Fibroblast of lung (primary cell): ENCODE measurements at regions not wholly inside any gene's neighbourhood (a gene's known extent, or its start where the extent isn't known, plus 50 kb on each side); places are given as distances from the start of the nearest gene placed in this dataset.

Experiments used
- DNase-seq, 2 donors: peaks; one replicate each; pipeline versions ENCODE4 v3.0.0 to v3.0.0-alpha.2; 2010; ENCODE audit warnings: low read depth in 2 of 2
- H2AFZ ChIP-seq: 2 replicates; pipeline ENCODE4 v1.5.1; 2012; ENCODE audit warnings: low read length, control low read depth, inconsistent platforms
- H3K27ac ChIP-seq: 2 replicates; pipeline ENCODE4 v1.5.1; 2011; ENCODE audit warnings: low read length, control low read depth; ENCODE audit not compliant: insufficient read depth
- H3K27me3 ChIP-seq: 2 replicates; pipeline ENCODE4 v1.5.1; 2011; ENCODE audit warnings: mild to moderate bottlenecking, low read length; ENCODE audit not compliant: control insufficient read depth, insufficient read depth
- H3K36me3 ChIP-seq: 2 replicates; pipeline ENCODE4 v1.5.1; 2011; ENCODE audit warnings: low read length; ENCODE audit not compliant: control insufficient read depth, insufficient read depth
- H3K4me1 ChIP-seq: 2 replicates; pipeline ENCODE4 v1.5.1; 2011; ENCODE audit warnings: low read length; ENCODE audit not compliant: control insufficient read depth, insufficient read depth; ENCODE audit errors: extremely low read depth
- H3K4me2 ChIP-seq: 2 replicates; pipeline ENCODE4 v1.5.1; 2011; ENCODE audit warnings: low read length, control low read depth; ENCODE audit not compliant: insufficient read depth; ENCODE audit errors: extremely low read depth
- H3K4me3 ChIP-seq, 4 experiments: fragments of 200-600 bp in 1 of 4; sonication (generic) in 1 of 4; replicated peaks in 1 of 4; 2 replicates each; pipeline ENCODE4 v1.5.1; 2011 to 2016; ENCODE audit warnings: low read length in 4 of 4, low read depth in 3 of 4, mild to moderate bottlenecking in 3 of 4, control low read depth in 2 of 4, inconsistent platforms in 1 of 4, mixed read lengths in 1 of 4; ENCODE audit not compliant: insufficient read depth in 1 of 4; ENCODE audit errors: control extremely low read depth in 1 of 4
- H3K79me2 ChIP-seq: 2 replicates; pipeline ENCODE4 v1.5.1; 2012; ENCODE audit warnings: mild to moderate bottlenecking, low read length, inconsistent platforms; ENCODE audit not compliant: control insufficient read depth, insufficient read depth
- H3K9ac ChIP-seq: 2 replicates; pipeline ENCODE4 v1.5.1; 2011; ENCODE audit warnings: mild to moderate bottlenecking, low read length, control low read depth; ENCODE audit not compliant: insufficient read depth
- H3K9me3 ChIP-seq: 2 replicates; pipeline ENCODE4 v1.5.1; 2012; ENCODE audit warnings: low read depth, low read length; ENCODE audit not compliant: control insufficient read depth, insufficient read depth
- H4K20me1 ChIP-seq: 2 replicates; pipeline ENCODE4 v1.5.1; 2011; ENCODE audit warnings: low read length; ENCODE audit not compliant: control insufficient read depth, insufficient read depth; ENCODE audit errors: extremely low read depth
- EZH2 ChIP-seq: IDR thresholded peaks from 2 replicates; pipeline ENCODE4 v1.5.1; 2012; ENCODE audit warnings: low read length, control low read depth, mild to moderate bottlenecking; ENCODE audit errors: missing control alignments
- TF ChIP-seq, protein P1 (sequence below), 2 donors: IDR thresholded peaks in 1 of 2; conservative IDR thresholded peaks in 1 of 2; 1 replicate in 1 of 2; 2 replicates in 1 of 2; pipeline ENCODE4 v1.5.1; 2011 to 2012; ENCODE audit warnings: low read length in 2 of 2, control low read depth in 1 of 2, inconsistent platforms in 1 of 2, low read depth in 1 of 2, mild to moderate bottlenecking in 1 of 2

DNA sequence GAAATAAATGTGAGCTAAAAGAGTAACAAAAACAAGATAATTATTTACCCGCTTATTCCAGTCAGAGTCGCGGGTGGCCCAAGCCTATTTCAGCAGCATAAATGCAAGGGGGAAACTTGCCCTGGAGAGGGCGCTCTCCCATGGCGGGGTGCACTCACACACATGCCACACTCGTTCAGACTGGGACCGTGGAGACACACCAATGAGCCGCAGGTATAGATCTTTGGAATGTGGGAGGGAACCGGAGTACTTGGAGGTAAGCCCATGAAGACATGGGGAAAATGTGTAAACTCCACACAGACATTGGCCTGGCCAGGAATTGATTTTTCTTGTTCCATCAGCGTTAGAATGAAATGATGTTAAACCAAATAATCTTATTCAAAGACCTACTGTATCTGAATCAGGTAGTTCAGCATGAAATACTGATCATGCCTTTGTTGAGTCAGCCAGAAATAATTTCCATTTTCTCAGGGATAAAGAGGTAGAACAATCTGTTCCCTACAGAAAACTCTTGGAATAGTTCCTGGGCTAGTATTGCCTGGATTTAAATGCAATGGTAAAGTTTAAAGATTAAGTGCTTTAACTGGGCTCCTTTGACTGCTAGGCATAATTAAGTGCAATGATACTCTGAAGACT, 191.5 kb downstream of the MCHR2 start:
- Histone ChIP-seq H3K9ac (no peak overlapping the region), H3K27me3 (no peaks in the 10 kb centered on the region)

DNA sequence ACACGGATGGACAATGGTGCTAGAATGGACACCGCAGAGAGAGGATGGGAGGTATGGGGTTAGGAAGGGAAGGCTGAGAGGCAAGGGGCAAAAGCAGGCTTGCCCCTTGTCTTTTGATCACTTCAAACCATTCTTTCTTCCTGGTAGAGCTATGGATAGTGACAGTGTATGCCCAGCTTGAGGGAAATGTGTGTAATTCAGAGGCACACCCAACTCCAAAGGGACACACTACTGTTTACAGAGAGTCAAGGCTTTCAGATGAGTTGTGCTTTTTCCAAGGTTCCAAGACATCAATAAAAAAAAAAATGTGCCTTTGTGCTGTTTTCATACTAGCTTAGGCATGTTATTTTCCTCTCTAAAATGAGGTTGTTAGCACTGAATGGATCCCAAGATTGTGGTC, 185.0 kb downstream of the MCHR2 start:
- H3K9ac ChIP-seq = no peak overlapping the region
- DNase-seq = no peak
- no peak overlapping the region for H2AFZ ChIP-seq
- no peaks in the 10 kb centered on the region for H3K4me1 ChIP-seq
- H3K9me3 ChIP-seq = no peaks in the 10 kb centered on the region
- no peaks in the 10 kb centered on the region for H3K36me3 ChIP-seq
- H3K27me3 ChIP-seq = no peaks in the 10 kb centered on the region
- H3K79me2 ChIP-seq = no peaks in the 10 kb centered on the region
- TF ChIP-seq, protein P1, sequence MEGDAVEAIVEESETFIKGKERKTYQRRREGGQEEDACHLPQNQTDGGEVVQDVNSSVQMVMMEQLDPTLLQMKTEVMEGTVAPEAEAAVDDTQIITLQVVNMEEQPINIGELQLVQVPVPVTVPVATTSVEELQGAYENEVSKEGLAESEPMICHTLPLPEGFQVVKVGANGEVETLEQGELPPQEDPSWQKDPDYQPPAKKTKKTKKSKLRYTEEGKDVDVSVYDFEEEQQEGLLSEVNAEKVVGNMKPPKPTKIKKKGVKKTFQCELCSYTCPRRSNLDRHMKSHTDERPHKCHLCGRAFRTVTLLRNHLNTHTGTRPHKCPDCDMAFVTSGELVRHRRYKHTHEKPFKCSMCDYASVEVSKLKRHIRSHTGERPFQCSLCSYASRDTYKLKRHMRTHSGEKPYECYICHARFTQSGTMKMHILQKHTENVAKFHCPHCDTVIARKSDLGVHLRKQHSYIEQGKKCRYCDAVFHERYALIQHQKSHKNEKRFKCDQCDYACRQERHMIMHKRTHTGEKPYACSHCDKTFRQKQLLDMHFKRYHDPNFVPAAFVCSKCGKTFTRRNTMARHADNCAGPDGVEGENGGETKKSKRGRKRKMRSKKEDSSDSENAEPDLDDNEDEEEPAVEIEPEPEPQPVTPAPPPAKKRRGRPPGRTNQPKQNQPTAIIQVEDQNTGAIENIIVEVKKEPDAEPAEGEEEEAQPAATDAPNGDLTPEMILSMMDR (conservative IDR thresholded peaks at IDR 0.05 in 1 of 2, IDR thresholded peaks at IDR 0.05 in 1 of 2; ENCODE audit: low read depth in 1 of 2, low read length in 2 of 2) = no peak
- no peak for TF ChIP-seq EZH2
- no peak overlapping the region for H3K27ac ChIP-seq
- H4K20me1 ChIP-seq = no peaks in the 10 kb centered on the region
- H3K4me2 ChIP-seq = no peak overlapping the region
- H3K4me3 ChIP-seq = no peak overlapping the region

More for the DNA sequence above, 191.5 kb downstream of the MCHR2 start:
- H3K27ac ChIP-seq = no peak overlapping the region
- TF ChIP-seq EZH2 = no peak
- TF ChIP-seq, protein P1 (conservative IDR thresholded peaks at IDR 0.05 in 1 of 2, IDR thresholded peaks at IDR 0.05 in 1 of 2; ENCODE audit: low read depth in 1 of 2, low read length in 2 of 2) = no peak
- no peaks in the 10 kb centered on the region for H3K9me3 ChIP-seq
- no peak overlapping the region for H3K4me3 ChIP-seq
- no peak for DNase-seq
- no peaks in the 10 kb centered on the region for H4K20me1 ChIP-seq
- no peak overlapping the region for H2AFZ ChIP-seq
- no peak overlapping the region for H3K4me2 ChIP-seq
- no peaks in the 10 kb centered on the region for H3K4me1 ChIP-seq
- no peaks in the 10 kb centered on the region for H3K36me3 ChIP-seq
- no peaks in the 10 kb centered on the region for H3K79me2 ChIP-seq

DNA sequence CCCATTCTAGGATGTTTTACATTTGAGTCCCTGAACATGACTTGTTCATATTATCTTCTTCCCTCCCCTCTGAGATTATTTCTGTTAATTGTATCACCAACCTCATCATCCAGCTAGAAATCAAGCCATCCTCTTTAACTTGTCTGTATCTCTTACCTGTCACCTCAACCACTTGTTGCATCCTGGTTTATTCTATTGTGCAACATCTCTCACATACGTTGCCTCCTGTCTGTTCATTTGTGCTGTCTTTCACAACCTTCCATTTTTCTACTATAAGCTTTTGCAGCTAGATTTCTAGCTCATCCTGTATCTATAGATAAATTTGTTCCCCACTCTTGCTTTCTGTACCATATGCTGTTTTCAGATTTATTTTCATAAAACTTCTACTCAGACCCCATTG, 183.7 kb downstream of the MCHR2 start:
- DNase-seq = no peak
- H3K9me3 ChIP-seq = no peaks in the 10 kb centered on the region
- no peaks in the 10 kb centered on the region for H4K20me1 ChIP-seq
- no peaks in the 10 kb centered on the region for H3K4me1 ChIP-seq
- TF ChIP-seq, protein P1 (conservative IDR thresholded peaks at IDR 0.05 in 1 of 2, IDR thresholded peaks at IDR 0.05 in 1 of 2; ENCODE audit: low read depth in 1 of 2, low read length in 2 of 2) = no peak
- H3K4me2 ChIP-seq = no peak overlapping the region
- H3K27me3 ChIP-seq = no peaks in the 10 kb centered on the region
- H3K79me2 ChIP-seq = no peaks in the 10 kb centered on the region
- H3K27ac ChIP-seq = no peak overlapping the region
- no peak overlapping the region for H3K9ac ChIP-seq
- H2AFZ ChIP-seq = no peak overlapping the region
- H3K4me3 ChIP-seq = no peak overlapping the region
- no peaks in the 10 kb centered on the region for H3K36me3 ChIP-seq
